SH-SY5Y (cell line): ENCODE measurements at regions not wholly inside any gene's neighbourhood (a gene's known extent, or its start where the extent isn't known, plus 50 kb on each side); places are given as distances from the start of the nearest gene placed in this dataset.

Experiments used
- GATA2 ChIP-seq: IDR thresholded peaks from 2 replicates; pipeline ENCODE4 v1.6.1; 2011; ENCODE audit warnings: mild to moderate bottlenecking, low read depth, low read length
- GATA3 ChIP-seq: IDR thresholded peaks from 2 replicates; pipeline ENCODE4 v1.6.1; 2011; ENCODE audit warnings: low read depth, mild to moderate bottlenecking, low read length, moderate library complexity

GRCh38 chr2:167608487-167608886, 638.9 kb downstream of the STK39 start:
- TF ChIP-seq GATA2 (no peak), GATA3 (no peak)
